HG03060 (cell line): ENCODE measurements at regions not wholly inside any gene's neighbourhood (a gene's known extent, or its start where the extent isn't known, plus 50 kb on each side); places are given as distances from the start of the nearest gene placed in this dataset.

Source experiments
- ATAC-seq: cut with Tn5 transposase; IDR thresholded peaks from one replicate; pipeline ENCODE4 v1.9.1; 2021; ENCODE audit warnings: low read depth, moderate number of reproducible peaks; ENCODE audit not compliant: unreplicated experiment

GRCh38 chr2:64330281-64331113 lies 123.5 kb upstream of the LGALSL start:
- no peak for ATAC-seq

GRCh38 chr2:64331114-64331645 lies 122.8 kb upstream of the LGALSL start:
- no peak for ATAC-seq

- no peak for ATAC-seq
These were observed 121.9 kb upstream of the LGALSL start for GRCh38 chr2:64331849-64332699.

DNA sequence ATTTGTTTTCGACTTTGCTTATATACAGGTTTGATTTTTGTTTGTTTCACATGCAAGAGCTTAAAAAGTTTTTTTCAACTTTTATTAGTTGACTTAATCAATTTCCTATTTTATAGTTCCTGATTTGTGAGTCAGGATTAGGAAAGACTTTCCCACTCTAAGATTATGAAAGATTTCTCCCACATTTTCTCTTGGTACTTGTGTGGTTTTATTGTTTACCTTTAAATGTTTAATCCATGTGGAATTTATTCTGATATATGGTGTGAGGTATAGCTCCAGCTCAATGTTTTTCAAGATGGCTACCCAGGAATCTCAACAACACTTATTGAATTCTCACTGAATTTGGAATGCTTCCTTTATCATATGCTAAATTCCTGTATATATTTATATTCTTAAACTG lies 117.8 kb upstream of the LGALSL start:
- ATAC-seq: no peak

- no peak for ATAC-seq
These were observed 116.6 kb upstream of the LGALSL start for GRCh38 chr2:64337314-64337713.

DNA sequence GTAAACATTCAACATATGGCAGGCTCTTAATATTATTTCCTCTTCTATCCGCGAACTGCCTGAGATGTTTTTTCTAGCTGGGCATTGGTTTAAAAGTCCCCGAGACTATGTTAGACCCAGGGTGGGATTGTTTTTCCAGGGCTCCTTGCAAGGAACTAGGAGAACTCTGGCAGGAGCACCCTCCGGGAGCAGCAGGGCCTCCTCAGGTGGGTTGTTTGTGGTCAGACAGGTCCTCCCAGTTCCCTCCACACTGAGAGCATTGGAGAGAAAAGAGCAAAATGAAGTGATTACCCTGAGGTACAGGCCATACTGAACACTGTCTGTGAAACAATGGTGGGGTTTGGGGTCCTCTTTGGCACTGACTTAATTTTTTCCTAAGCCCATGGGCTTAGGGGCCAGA lies 115.9 kb upstream of the LGALSL start:
- ATAC-seq: no peak

GRCh38 chr2:64338910-64339500 lies 115.0 kb upstream of the LGALSL start:
- ATAC-seq: no peak

DNA sequence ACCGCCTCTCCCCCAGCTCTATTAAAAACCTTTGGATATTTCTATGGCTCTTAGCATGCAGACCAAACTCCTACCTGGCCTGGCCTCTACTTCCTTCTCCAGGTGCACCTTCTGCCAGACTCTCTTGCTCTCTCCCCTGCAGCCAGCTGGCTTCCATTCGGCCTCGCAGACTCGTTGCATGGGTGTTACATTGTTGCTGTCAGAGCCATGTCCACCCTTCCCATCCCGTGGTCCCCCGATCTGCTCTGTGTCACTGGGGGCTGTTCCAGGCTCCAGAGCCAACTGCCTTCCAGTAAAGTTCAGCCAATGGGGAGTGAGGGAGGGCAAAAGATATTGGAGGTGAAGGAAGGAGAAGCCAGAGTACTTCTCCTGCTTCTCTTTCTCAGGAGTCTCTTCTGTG lies 112.5 kb upstream of the LGALSL start:
- ATAC-seq: no peak

- no peak for ATAC-seq
These were observed 111.5 kb upstream of the LGALSL start for GRCh38 chr2:64342195-64343099.

DNA sequence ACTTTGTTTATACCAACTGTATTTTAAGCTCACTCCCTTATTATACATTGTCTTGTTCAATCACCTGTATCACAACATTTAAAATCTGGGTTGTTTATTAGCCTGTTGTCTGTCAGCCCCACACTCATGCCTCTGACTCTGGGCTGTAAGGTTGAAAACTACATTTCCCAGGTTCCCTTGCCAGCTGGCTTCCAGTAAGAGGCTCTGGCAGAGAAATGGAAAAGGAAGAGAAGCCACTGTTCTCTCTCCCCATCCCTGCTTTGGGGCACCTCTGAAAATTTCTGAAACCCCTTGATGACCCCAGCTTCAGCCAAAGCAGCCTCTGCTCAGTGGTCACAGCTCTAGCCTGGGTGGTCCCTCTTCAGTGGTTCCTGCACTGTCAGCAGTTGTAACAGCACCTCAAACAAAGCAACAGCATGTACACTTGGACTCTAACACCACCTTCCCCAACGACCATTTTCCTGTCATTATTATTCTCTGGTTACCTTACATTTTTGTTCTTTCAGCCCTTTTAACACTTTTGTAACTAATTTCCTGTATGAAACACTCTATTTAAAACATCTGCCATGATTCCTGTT lies 108.9 kb upstream of the LGALSL start:
- ATAC-seq: no peak

- ATAC-seq: no peak
These were observed 108.0 kb upstream of the LGALSL start for GRCh38 chr2:64345998-64346397.

- ATAC-seq: no peak
These were observed 105.4 kb upstream of the LGALSL start for GRCh38 chr2:64348386-64349130.

DNA sequence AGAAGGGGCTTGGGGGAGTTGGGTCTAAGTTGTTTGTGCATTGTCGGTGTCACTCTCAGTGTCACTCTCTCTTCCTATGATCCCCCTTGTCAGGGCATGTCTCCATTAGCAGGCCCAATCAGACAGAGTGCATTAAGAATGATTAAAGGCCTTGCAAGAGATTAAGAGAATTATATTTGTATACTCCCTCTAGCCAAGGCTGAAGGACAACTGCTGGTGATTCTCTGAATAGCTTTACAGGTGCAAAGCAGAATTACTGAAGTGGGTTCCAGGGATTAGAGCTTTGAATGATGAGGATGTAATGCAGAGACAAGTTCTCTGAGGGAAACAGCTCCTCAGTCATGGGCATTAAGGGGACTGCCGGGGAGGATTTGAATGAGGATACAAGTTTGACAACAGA lies 104.8 kb upstream of the LGALSL start:
- ATAC-seq: no peak

DNA sequence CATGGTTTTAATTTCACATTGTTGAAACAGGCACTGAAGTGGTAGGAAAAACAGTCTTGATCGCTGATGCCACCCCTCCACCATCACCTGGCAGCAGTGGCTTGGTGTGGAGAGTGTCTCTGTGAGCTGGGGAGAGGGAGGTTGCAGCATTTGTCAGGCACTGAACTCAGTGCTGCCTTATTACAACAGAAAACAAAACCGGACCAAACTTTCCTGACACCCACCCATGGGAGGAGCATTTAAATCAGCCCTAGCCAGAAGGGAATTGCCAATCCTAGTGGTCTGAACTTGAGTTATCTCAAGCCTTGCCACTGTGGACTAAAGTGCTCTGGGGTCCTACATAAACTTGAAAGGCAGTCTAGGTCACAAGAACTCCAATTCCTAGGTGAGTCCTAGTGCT lies 103.0 kb upstream of the LGALSL start:
- no peak for ATAC-seq

DNA sequence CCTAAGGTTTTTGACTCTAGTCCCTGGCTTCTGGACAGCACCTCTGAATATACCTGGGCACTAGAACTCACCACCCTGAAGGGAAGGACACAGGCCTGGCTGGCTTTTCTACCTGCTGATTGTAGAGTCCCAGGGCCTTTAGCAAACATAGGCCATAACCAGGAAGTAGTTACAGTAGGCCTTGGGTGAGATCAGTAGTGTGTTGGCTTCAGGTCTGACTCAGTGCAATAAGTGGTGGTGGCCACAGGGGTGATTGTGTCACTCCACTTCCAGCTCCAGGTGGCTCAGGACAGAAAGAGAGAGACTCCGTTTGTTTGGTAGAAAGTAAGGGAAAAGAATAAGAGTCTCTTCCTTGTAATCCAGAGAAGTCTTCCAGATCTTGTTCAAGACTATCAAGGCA lies 101.7 kb upstream of the LGALSL start:
- ATAC-seq: no peak

DNA sequence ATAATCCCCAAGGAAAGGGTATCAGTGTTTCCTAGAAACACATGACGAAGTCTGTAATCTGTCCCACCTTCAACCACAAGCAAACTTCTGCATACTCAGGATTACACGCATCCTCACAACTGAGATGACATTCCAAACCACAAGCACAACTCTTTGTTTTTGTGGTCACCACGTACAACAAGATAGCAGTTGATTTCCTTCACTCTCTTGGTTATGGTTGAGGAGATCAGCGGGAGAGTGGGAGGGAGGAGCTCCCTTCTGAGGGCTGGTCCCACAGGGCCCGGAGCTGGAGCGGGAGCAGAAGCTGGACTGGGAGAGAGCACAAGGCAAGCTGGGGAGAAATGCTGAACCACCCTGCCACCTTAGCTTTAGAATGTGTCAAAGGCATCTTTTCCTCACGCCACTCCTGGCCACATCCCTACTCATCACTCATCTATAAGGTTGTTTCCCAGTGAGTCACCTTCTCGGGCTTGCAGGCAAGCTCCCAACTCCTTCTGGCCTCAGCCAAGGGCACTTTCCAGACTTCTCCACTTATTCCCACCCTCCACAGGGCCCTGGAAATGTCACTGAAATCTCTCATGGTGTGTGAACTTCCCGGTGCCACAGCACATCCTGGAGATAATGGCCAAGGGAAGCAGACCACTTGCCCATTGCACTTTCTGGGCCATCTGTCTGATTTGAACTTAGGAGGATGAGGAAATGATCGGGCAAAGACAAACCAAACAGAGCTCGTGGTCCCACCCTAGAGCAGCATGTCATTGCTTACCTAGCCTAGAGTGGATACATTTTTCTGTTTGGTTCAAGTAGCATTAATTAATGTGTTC lies 98.9 kb upstream of the LGALSL start:
- ATAC-seq: no peak

- no peak for ATAC-seq
These were observed 97.1 kb upstream of the LGALSL start for GRCh38 chr2:64356906-64357305.

GRCh38 chr2:64359171-64359891 lies 94.6 kb upstream of the LGALSL start:
- no peak for ATAC-seq
